ENCODE measurements at regions not wholly inside any gene's neighbourhood (a gene's known extent, or its start where the extent isn't known, plus 50 kb on each side); places are given as distances from the start of the nearest gene placed in this dataset.

DNA sequence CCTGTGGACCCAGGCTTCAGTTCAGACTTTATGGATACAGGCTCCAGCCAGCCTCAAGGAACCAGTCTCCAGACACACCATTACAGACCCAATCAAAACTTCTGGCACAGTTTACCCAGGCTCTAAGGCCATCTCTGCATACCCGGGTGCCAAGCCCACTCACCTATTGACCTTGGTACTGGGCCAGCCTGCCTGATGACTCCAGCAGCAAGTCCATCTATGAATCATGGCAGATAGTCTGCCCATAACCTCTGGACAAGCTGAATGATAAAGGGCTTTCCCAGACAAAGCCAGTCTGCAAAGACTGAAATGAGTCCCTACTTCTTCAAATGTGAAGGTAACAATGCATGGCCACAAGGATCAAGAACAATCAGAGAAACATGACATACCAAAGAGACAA, 1327.1 kb upstream of the C9orf72 start:
- DNase-seq (ENCODE audit: low spot score) (no peak), ATAC-seq (no peak), FAIRE-seq (no peak)
- no peaks in the 10 kb centered on the region for H3K79me2 ChIP-seq (ENCODE audit: insufficient read depth, low read length)
- H3K36me3 ChIP-seq (replicated peaks in 1 of 2; ENCODE audit: control insufficient read depth in 1 of 2, insufficient read depth in 2 of 2, low read length in 2 of 2) = no peaks in the 10 kb centered on the region
- no peaks in the 10 kb centered on the region for H3K4me1 ChIP-seq (ENCODE audit: insufficient read depth, low read length)
- H4K20me1 ChIP-seq (ENCODE audit: insufficient read depth, low read length) = no peaks in the 10 kb centered on the region
- ChIA-PET CTCF (ENCODE audit: low intra/inter-chr PET ratio, low total read pairs) (no interaction called here), POLR2A (no interaction called here)
- no peak overlapping the region for H3K9ac ChIP-seq (ENCODE audit: insufficient read depth, low read depth, low read length)
- no TSS peak for BruUV-seq (replicated peaks)
- no peak overlapping the region for H2AFZ ChIP-seq (ENCODE audit: low read length)
- WGBS (ENCODE audit: low lambda C conversion rate) = 0% methylated on average over 1 of the region's 1 CpG
- TF ChIP-seq ZIK1 (CRISPR knock-in tag; IDR thresholded peaks at IDR 0.05; ENCODE audit: borderline replicate concordance, low read depth) (no peak), KDM4B (CRISPR knock-in tag; IDR thresholded peaks at IDR 0.05) (no peak), ISL2 (CRISPR knock-in tag; IDR thresholded peaks at IDR 0.05) (no peak), POLR2AphosphoS5 (IDR thresholded peaks at IDR 0.05; ENCODE audit: low read depth, low read length) (no peak), FLYWCH1 (CRISPR knock-in tag; IDR thresholded peaks at IDR 0.05) (no peak)
- in situ Hi-C loops (cut with HindIII; ENCODE audit: extremely low pct_ligation_motif_present, low pct_unique_long_range_greater_than_20kb) = no loop called here
- no peak overlapping the region for H3K4me2 ChIP-seq (ENCODE audit: low read depth, low read length)
- peaks cover 8% of the 10 kb centered on the region for H3K9me3 ChIP-seq (ENCODE audit: low read length)
- no peak overlapping the region for H3K27ac ChIP-seq (ENCODE audit: extremely low read length, insufficient read depth, low read length)
- H3K4me3 ChIP-seq (replicated peaks in 1 of 3; ENCODE audit: insufficient read depth in 1 of 3, low read depth in 2 of 3, low read length in 3 of 3) = no peak overlapping the region
- no peaks in the 10 kb centered on the region for H3K27me3 ChIP-seq (ENCODE audit: control insufficient read depth in 1 of 2, insufficient read depth in 2 of 2, low read length in 2 of 2)
- intact Hi-C loops (cut with micrococcal nuclease; ENCODE audit: unreplicated experiment) = no loop called here

DNA sequence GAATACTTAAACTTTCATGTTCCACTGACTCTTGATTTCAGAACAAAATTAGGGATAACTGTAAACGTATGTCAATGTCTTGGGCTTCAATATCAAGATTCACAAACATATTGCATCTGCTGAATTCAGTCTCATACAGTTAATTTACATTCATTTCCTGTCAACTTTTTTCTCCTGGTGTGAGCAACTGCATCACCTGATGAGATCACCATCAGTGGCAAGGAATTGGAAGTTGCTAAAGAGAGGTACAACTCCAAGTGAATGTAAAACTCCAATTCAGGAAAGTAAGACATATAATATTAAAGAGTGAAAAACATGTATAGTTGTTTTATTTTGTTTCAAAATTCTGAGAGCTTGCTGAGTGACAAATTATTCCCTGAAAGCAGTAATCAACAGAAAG, 1336.2 kb upstream of the C9orf72 start:
- no peak for ATAC-seq
- BruUV-seq (replicated peaks) = no TSS peak
- TF ChIP-seq ZNF614 (CRISPR knock-in tag; IDR thresholded peaks at IDR 0.05; ENCODE audit: borderline replicate concordance) (no peak), ZFP36L1 (CRISPR knock-in tag; IDR thresholded peaks at IDR 0.05) (no peak), ATF1 (CRISPR knock-in tag; IDR thresholded peaks at IDR 0.05) (no peak), KDM3A (CRISPR knock-in tag; IDR thresholded peaks at IDR 0.05; ENCODE audit: low read depth) (no peak), NR2C2 (CRISPR knock-in tag; IDR thresholded peaks at IDR 0.05; ENCODE audit: borderline replicate concordance) (no peak), ZNF547 (CRISPR knock-in tag; IDR thresholded peaks at IDR 0.05) (no peak), ATRX (CRISPR knock-in tag; IDR thresholded peaks at IDR 0.05; ENCODE audit: borderline replicate concordance) (no peak), ZNF160 (CRISPR knock-in tag; IDR thresholded peaks at IDR 0.05) (no peak), ZSCAN22 (CRISPR knock-in tag; IDR thresholded peaks at IDR 0.05) (no peak)
- TF ChIP-seq, protein P1, sequence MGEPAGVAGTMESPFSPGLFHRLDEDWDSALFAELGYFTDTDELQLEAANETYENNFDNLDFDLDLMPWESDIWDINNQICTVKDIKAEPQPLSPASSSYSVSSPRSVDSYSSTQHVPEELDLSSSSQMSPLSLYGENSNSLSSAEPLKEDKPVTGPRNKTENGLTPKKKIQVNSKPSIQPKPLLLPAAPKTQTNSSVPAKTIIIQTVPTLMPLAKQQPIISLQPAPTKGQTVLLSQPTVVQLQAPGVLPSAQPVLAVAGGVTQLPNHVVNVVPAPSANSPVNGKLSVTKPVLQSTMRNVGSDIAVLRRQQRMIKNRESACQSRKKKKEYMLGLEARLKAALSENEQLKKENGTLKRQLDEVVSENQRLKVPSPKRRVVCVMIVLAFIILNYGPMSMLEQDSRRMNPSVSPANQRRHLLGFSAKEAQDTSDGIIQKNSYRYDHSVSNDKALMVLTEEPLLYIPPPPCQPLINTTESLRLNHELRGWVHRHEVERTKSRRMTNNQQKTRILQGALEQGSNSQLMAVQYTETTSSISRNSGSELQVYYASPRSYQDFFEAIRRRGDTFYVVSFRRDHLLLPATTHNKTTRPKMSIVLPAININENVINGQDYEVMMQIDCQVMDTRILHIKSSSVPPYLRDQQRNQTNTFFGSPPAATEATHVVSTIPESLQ (CRISPR knock-in tag; conservative IDR thresholded peaks at IDR 0.05) = no peak
- TF ChIP-seq, protein P2, sequence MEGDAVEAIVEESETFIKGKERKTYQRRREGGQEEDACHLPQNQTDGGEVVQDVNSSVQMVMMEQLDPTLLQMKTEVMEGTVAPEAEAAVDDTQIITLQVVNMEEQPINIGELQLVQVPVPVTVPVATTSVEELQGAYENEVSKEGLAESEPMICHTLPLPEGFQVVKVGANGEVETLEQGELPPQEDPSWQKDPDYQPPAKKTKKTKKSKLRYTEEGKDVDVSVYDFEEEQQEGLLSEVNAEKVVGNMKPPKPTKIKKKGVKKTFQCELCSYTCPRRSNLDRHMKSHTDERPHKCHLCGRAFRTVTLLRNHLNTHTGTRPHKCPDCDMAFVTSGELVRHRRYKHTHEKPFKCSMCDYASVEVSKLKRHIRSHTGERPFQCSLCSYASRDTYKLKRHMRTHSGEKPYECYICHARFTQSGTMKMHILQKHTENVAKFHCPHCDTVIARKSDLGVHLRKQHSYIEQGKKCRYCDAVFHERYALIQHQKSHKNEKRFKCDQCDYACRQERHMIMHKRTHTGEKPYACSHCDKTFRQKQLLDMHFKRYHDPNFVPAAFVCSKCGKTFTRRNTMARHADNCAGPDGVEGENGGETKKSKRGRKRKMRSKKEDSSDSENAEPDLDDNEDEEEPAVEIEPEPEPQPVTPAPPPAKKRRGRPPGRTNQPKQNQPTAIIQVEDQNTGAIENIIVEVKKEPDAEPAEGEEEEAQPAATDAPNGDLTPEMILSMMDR (CRISPR knock-in tag; IDR thresholded peaks at IDR 0.05) = no peak
- TF ChIP-seq, protein P3, sequence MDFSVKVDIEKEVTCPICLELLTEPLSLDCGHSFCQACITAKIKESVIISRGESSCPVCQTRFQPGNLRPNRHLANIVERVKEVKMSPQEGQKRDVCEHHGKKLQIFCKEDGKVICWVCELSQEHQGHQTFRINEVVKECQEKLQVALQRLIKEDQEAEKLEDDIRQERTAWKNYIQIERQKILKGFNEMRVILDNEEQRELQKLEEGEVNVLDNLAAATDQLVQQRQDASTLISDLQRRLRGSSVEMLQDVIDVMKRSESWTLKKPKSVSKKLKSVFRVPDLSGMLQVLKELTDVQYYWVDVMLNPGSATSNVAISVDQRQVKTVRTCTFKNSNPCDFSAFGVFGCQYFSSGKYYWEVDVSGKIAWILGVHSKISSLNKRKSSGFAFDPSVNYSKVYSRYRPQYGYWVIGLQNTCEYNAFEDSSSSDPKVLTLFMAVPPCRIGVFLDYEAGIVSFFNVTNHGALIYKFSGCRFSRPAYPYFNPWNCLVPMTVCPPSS (IDR thresholded peaks at IDR 0.05) = no peak

More for the DNA sequence above, 1336.2 kb upstream of the C9orf72 start:
- Histone ChIP-seq H3K4me1 (ENCODE audit: insufficient read depth, low read length) (no peaks in the 10 kb centered on the region), H3K79me2 (ENCODE audit: insufficient read depth, low read length) (no peaks in the 10 kb centered on the region), H2AFZ (ENCODE audit: low read length) (no peak overlapping the region), H3K27me3 (ENCODE audit: control insufficient read depth in 1 of 2, insufficient read depth in 2 of 2, low read length in 2 of 2) (no peaks in the 10 kb centered on the region), H3K9ac (ENCODE audit: insufficient read depth, low read depth, low read length) (no peak overlapping the region), H3K4me3 (replicated peaks in 1 of 3; ENCODE audit: insufficient read depth in 1 of 3, low read depth in 2 of 3, low read length in 3 of 3) (no peak overlapping the region), H3K27ac (ENCODE audit: extremely low read length, insufficient read depth, low read length) (no peak overlapping the region), H4K20me1 (ENCODE audit: insufficient read depth, low read length) (no peaks in the 10 kb centered on the region), H3K9me3 (ENCODE audit: low read length) (no peaks in the 10 kb centered on the region), H3K4me2 (ENCODE audit: low read depth, low read length) (no peak overlapping the region), H3K36me3 (replicated peaks in 1 of 2; ENCODE audit: control insufficient read depth in 1 of 2, insufficient read depth in 2 of 2, low read length in 2 of 2) (no peaks in the 10 kb centered on the region)
- in situ Hi-C loops (cut with HindIII; ENCODE audit: extremely low pct_ligation_motif_present, low pct_unique_long_range_greater_than_20kb) = no loop called here
- ChIA-PET CTCF (ENCODE audit: low intra/inter-chr PET ratio, low total read pairs) (no interaction called here), POLR2A (no interaction called here)
- intact Hi-C loops (cut with micrococcal nuclease; ENCODE audit: unreplicated experiment) = no loop called here
- FAIRE-seq (no peak), DNase-seq (ENCODE audit: low spot score) (no peak)
- WGBS (ENCODE audit: low lambda C conversion rate) = 0% methylated on average over 1 of the region's 1 CpG
